NCI-H2227 treated with DMSO at 0.1 percent for 48 hours (cell line): ENCODE measurements at regions not wholly inside any gene's neighbourhood (a gene's known extent, or its start where the extent isn't known, plus 50 kb on each side); places are given as distances from the start of the nearest gene placed in this dataset.

Source experiments
- DNase-seq: peaks from one replicate; lab custom pipeline; 2025; lab: John Stamatoyannopoulos, UW

- DNase-seq: no peak
Measured at GRCh38 chr16:17654142-17654541, 183.4 kb upstream of the XYLT1 start.

GRCh38 chr16:17647879-17648872 lies 177.4 kb upstream of the XYLT1 start:
- no peak for DNase-seq

- no peak for DNase-seq
Measured at GRCh38 chr16:17643935-17644334, 173.2 kb upstream of the XYLT1 start.

GRCh38 chr16:17641990-17642389 lies 171.2 kb upstream of the XYLT1 start:
- DNase-seq: no peak

- DNase-seq: no peak
Measured at GRCh38 chr16:17638134-17638533, 167.4 kb upstream of the XYLT1 start.

GRCh38 chr16:17635183-17635582 lies 164.4 kb upstream of the XYLT1 start:
- DNase-seq: no peak

- no peak for DNase-seq
Measured at GRCh38 chr16:17633181-17633951, 162.6 kb upstream of the XYLT1 start.

GRCh38 chr16:17632667-17633066 lies 161.9 kb upstream of the XYLT1 start:
- no peak for DNase-seq

- DNase-seq: no peak
Measured at GRCh38 chr16:17629936-17630335, 159.2 kb upstream of the XYLT1 start.

GRCh38 chr16:17628983-17629382 lies 158.2 kb upstream of the XYLT1 start:
- DNase-seq: no peak

- DNase-seq: no peak
Measured at GRCh38 chr16:17622366-17622765, 151.6 kb upstream of the XYLT1 start.

- no peak for DNase-seq
Measured at GRCh38 chr16:17619261-17619660, 148.5 kb upstream of the XYLT1 start.

GRCh38 chr16:17617021-17617552 lies 146.3 kb upstream of the XYLT1 start:
- no peak for DNase-seq

GRCh38 chr16:17612336-17612735 lies 141.6 kb upstream of the XYLT1 start:
- DNase-seq: no peak

GRCh38 chr16:17607609-17608008 lies 136.8 kb upstream of the XYLT1 start:
- DNase-seq: no peak

GRCh38 chr16:17607075-17607509 lies 136.3 kb upstream of the XYLT1 start:
- DNase-seq: no peak

- DNase-seq: no peak
Measured at GRCh38 chr16:17606460-17606859, 135.7 kb upstream of the XYLT1 start.

- no peak for DNase-seq
Measured at GRCh38 chr16:17605784-17606183, 135.0 kb upstream of the XYLT1 start.

- no peak for DNase-seq
Measured at GRCh38 chr16:17603626-17604025, 132.9 kb upstream of the XYLT1 start.

GRCh38 chr16:17602678-17603077 lies 131.9 kb upstream of the XYLT1 start:
- no peak for DNase-seq

GRCh38 chr16:17598968-17599367 lies 128.2 kb upstream of the XYLT1 start:
- no peak for DNase-seq

- no peak for DNase-seq
Measured at GRCh38 chr16:17591655-17592405, 121.1 kb upstream of the XYLT1 start.
